NCI-H510A (cell line): ENCODE measurements at regions not wholly inside any gene's neighbourhood (a gene's known extent, or its start where the extent isn't known, plus 50 kb on each side); places are given as distances from the start of the nearest gene placed in this dataset.

Experiments used
- DNase-seq: peaks from one replicate; lab custom pipeline; 2025; lab: John Stamatoyannopoulos, UW

DNA sequence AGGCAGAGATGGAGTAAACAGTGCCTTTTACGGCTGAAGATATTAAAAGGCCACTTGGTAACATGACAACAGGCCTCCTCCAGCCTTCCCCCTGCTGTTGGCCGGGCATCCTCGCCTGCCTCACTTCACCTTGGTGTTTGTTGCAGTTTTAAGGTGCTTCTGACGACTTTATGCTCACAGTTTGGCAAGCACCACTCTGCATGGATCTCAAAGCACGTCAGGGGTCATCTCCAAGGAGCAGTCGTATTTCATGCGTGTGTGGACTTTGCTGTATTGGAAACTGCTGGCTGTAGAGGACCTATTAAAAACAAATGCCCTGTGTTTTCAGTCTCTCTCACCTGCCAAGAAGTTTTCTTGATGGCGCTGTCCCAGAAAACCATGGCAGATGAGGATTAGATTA lies 483.1 kb downstream of the RPS24 start:
- no peak for DNase-seq

DNA sequence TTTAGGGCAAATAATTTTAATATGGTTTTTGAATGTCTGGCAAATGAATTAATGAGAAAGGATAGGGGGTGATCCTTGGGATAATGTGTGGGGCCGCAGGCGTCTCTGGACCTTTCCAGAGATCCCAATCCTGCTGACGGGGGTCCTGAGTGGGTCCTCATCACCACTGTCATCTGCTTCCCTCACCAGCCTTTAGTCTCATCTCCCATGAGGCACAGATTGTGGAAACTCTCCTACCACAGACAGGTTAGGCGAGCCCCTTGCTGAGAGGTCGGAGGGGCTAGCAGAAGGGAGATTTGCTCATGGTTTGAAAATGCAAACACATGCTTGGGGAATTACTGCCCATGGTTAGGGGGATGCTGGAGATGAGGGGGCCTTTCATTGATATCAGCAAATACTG lies 484.6 kb downstream of the RPS24 start:
- DNase-seq: no peak

DNA sequence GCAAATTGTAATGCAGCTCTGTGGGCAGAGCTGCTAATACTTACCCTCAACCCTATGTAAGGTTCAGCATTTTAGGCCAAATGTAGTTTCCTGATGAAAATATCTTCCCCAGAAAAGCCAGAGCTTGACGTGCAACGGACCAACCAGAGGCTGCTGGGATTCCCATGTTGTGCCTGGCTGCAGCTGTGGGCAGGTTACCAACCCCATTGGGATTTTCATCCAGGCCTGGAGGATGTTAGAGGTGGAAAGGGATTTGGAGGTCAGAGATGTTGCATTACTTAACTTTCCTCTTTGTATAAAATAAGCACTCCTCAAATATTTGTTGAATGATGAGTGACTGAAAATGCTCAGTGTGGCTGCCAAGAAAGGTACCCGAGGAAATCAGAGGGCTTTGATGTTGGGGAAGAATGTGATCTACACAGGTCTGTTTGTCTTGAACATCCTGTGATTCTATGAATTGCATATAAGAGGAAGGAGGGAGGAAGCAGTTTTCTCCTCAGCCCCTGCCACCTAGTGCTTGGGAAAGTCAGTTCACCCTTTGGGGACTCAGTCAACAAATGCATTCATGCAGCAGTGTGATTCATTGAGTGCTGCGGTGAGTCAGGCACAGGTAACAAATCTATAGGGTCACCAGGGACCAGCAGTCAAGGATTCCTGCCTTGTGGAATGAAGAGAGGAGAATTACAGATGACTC lies 487.2 kb downstream of the RPS24 start:
- DNase-seq: no peak

DNA sequence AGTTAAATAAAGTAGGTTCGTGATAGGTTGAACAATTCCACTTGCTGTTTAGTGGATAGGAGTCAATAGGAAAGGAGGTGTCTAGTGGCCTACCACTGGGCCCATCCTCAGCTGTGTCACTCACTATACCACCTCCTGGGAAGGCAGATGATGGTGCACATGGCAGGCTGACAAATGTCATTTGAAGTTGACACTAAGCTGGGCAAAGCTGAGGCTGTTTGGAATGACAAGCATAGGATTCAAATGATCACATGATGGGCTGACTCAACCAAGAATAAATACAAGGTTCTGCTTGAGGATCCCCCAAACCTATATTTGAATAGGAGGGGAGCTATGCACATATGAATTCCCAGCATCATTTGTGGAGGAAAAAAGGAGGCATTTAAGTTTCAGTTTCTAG lies 489.8 kb downstream of the RPS24 start:
- DNase-seq: no peak

DNA sequence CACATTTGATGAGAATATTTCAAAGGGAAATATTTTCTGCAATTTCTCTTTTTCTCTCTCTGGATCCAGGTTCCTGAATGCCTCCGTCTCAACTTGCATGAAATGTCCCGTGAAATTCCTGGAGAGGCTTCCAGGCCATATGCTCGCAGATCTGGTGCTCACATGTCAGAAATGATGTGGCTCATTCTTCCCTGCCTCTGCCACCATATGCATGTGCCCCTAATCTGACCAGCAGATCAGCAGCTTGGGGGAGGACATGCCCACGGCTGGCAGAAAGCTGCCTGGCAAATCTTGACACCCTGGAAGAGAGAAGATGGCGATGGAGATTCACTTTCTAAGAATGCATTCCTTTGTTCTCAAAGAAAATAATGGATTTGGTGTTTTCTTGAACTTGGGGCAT lies 490.7 kb downstream of the RPS24 start:
- no peak for DNase-seq

DNA sequence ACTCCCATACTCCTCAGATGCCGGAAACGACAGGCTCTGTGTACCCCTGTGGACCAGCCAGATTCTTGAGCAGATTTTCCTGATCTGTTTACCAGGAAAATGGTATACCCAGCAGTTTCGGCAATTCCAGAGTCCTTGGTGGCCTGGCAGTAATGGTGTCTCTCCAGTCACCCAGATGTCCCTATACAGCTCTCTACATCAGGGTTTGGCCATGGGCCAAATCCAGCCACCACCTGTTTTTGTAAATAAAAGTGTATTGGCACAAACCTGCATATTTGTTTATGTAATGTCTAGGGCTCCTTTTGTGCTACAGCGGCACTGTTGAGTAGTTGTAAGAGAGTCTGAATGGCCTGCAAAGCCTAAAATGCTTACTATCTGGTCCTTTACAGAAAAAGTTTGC lies 491.3 kb downstream of the RPS24 start:
- peak; percentile 68 for DNase-seq

DNA sequence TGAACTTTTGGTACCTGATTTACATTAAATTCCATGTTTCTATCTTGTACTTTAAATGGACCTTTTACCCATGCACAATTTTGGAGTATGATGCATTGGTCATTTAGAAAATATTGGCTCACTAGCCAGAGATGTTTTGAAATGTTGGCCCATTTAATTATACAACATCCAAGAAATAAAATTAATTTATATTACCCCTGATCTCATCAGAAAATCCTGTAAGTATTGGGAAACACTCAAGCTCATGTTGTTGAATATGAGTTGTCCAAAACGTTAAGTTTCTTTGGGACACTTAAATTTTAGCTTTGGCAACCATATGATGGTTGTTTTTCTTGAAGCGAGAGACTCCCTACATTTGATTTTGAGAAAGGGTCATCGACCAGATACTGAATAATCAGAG lies 492.7 kb downstream of the RPS24 start:
- no peak for DNase-seq

DNA sequence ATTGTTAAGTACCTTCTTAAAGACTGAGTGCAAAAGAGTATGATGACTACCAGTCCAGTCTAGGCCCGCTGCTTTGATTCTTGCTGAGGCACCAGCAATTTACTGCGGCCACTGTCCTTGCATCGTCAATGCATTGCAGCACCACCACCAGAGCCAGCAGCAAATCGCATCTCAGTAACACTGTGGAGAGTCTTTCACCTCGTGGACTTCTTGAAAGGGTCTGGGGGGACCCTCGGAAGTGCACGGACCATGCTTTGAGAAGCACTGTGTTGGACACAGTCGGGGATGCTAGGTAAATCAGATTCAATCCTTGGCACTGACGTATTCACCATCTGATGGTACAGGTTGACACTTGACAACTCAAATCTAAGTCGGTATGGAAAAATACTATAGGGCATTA lies 493.6 kb downstream of the RPS24 start:
- DNase-seq: no peak

DNA sequence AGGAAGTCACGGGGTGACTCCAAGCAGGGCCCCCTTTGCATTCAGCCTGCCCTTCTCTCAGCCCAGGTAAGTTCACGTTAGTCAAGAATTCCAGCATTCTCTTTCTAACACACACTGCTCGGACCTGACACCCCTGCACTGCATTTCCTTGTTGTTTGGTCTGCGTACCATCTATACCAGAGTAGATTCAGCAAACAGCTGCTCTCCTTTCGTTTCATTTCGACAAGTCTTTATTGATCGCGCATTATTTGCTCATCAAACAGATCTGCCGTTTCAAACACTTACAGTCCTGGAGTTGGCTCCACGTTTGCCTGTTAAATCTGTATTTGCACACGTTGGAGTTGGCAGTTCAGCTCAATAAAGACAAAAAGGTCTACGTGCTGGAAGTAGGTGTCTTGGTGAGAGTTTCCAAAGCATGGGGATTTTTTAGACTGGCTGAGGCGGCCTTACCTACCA lies 495.1 kb downstream of the RPS24 start:
- DNase-seq: peak; percentile 89

DNA sequence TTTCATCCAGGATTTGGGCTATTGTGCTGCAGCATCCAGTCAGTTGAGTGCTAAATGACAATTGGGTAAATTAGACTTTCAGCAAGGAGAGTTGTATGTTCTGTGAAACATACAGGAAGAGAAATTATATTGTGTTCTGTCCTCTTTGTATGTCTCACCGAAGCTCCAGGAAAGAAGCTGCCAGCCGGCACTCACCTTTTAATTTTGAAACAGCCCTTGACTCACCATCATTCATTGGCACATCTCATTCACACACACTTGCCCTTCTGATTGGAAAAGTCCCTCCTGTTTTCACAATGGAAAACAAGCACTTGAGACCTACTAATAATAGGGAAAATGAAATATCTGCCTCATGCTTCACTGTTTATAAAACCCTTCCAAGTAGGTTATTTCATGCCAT lies 495.6 kb downstream of the RPS24 start:
- DNase-seq: peak; percentile 90

DNA sequence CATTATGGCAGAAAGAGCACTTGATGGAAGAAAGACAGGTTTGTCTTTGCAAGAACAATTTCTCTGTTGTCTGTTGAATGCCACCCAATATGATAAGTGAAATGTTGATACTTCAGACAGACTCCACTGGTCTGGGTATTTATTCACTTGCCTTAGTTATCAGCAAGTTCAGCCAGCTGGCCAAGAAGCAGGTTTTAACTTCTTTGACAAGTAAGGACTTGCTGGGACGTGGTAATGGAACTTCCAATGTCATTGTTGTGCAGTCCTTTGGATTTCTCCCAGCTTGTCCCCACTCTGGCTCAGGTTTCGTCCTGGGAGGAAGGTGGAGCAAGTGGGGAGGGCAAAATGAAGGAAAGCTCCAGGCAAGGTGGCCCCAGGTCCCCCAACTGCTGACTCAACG lies 497.4 kb downstream of the RPS24 start:
- no peak for DNase-seq

DNA sequence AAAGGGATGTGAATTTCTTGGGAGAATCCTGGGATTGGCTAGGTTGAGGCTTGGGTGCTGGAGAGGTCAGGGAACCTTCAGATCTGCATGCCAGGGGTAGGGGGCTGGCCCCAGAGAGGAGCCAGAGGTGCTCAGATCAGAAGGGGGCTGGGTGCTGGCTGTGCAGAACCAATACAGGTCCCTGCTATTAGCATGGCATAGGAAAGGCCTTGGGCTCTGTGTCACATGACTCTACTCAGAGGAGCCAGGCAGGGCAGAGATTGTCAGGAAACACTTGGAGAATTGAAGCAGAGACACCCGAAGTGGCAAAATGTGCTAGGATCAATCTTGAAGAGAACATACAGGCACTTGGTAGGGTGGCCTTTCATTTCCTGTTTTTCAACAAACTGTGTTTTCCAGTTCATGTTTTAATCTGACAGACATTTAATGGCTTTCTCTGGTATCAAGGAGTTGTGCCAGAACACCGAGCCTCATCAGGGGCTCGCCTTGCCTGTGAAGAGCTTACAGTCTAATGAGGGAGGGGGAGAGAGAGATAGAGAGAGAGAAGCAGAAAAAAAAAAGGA lies 498.9 kb downstream of the RPS24 start:
- DNase-seq: no peak

DNA sequence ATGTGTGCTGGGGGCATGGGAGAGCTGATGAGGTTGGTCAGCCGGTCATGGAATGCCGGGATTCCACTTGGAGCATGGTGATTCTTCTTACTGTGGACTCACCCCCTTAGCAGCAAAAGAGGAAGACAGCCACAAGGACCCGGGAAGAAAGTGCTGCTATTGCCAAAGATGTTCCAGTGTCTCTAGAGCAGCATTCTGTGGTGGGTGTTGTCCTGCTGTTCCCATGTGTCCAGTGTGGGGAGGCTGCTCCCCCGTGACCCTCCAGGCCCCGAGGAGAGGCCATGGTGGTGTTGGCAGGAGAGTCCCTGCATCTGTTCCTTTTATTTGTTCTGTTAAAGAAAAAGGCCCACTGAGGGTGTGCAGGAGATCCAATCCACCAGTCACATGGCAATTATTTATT lies 499.4 kb downstream of the RPS24 start:
- no peak for DNase-seq

DNA sequence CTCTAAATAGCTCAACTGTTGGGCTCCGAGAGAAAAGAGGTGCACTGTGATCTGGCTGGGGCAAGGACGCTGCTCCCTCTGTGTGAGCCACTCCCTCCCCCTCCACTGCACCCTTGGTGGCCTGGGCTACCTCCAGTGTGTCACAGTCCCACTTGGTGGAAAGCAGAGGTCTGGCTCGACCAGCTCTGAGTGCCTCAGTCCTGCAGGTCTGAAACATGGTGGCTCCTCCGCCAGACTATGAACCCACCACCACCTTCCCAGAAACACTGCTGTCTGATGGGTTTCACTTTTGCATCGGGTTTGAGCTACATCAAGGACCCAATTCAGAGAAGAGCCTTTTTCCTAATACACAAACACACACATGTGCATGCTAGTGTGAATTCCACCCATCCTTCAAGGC lies 500.1 kb downstream of the RPS24 start:
- DNase-seq: no peak

DNA sequence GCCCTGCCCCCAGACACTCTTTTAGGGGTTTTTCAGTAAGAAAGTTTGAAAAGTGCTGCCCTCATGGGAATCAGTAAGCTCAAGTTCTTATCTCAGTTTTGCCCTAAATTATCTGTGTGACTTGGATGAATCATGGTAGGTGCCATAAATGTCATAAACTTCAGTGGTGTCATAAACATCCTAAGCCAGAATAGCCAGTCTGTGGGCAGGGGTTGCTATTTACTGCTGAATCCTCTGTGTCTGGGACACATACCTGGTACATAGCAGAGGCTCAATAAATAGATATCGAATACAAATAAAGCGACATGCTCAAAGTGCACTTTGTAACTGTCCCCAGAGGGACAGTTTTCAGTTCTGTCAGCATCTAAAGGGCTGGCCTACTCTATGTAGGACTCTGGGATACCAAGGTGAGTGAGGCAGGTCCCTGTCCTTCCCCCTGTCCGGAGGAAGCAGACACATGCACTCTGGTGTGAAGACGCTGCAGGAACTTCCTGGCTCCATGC lies 502.1 kb downstream of the RPS24 start:
- DNase-seq: no peak

DNA sequence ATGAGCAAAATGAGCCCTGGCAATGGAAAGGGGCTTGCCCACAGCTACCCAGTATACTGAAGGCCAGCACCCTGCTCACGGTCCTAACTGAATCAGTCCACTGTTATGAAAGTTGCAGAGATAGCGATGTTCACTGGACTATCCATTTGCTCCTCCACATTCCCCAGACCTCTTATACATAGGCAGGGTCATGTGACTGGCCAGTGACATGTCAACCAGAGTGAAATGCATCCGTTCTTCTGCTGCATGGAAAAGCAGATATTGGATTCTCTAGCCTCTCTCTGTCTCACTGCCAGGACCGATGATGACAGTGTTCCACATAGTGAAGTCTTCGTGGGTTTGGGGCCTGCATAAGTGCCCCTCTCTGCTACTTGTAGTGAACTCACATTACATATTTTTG lies 503.4 kb downstream of the RPS24 start:
- no peak for DNase-seq

DNA sequence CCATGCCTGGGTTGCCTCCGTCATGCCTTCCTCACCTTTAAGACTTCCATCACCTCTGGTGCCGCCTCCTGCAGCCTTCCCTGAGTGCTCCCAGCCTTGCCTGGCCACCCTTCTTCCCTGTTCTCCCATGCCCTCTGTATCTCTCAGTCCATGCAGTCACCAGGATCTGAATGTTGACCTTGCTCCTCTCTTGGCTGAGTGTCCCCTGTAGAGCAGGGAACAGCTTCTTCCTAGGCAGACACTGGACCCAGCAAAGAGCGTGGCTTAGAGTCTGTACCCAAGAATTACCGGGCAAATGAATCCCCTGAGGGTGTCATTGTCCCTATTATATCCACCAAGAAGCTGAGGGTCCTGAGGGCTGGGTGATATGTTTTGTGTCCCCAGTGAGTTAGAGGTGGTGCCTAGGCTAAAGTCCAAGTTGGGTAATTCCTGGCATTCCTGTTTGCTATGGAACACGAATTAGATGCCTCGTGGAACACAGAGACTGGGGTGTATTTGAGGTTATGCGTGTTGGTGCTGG lies 505.6 kb downstream of the RPS24 start:
- DNase-seq: no peak

DNA sequence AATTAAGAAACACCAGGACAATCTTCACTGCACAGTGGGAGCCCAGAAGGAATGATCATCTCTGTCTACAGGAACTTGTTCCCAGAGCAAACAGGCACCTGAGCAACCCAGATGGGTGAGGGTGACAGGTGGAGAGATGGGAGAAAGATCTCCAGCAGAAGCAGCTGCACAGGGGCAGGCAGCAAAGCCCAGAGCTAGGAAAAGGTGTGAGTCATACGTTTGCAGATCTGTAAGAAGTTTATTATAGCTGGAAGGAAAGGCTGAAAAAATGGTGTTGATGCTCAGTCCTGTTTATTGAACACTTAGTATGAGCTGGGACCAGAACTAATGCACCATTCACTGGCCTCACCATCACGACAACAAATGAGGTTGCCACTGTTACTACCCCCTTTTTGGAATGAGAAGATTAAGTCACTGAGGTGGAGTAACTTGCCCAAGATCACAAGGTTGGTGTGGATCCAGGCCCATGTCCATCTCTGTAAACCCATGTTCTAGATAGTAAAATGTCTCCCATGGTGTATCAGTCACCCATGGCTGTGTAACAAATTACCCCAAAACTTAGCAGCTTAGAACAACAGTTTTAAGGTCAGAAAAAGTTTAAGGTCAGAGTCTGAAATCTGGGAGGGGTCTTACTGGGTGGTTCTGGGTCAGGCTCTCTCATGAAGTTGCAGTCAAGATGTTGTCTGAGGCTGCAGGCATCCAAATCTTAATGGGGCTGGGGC lies 506.9 kb downstream of the RPS24 start:
- DNase-seq: no peak

DNA sequence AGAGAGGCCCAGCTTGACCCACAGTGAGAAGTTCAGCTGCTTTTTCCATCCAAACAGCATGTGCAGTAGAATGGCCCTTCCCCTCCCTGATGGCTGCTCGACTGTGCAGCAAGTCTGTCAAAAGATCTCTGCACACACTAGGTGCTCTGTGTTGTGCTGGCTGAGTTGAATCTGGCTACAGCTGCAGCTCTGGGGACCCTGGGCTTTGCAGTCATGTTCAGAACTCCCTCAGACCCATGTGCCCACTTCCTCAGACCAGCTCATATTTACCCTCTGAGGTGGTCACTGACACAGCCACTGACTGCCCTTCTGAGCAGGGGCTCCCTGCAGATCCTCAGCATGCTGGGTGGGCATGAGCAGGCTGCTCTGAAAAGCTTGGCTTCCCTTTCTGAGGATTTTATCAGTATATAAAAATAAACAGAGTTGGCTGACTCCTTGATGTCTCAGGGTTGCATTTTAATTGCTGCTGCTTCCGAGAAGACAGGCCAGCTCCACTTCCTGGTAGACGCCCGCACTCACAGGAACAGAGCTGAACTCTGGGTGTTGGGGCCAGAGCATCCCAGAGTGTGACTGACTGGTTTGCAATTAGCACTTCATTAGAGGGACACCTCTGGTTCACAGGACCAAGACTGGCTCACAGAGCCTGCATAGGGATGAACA lies 507.9 kb downstream of the RPS24 start:
- no peak for DNase-seq

DNA sequence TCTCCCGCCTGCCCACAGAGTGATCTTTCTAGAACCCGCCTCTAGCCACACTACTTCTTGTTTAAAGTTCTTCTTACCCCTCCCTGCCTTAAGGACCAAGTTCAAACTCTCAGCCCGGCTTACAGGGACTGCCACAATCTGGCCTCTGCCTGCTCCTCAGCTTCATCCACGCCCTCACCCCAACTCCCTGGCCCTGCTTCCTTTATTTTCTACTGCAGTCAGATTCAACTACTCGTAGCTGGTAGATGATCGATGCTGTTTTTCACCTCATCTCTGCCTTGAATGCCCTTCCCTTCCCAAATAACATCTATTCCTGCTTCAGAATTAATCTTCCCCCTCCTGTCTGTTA lies 508.5 kb downstream of the RPS24 start:
- DNase-seq: no peak

DNA sequence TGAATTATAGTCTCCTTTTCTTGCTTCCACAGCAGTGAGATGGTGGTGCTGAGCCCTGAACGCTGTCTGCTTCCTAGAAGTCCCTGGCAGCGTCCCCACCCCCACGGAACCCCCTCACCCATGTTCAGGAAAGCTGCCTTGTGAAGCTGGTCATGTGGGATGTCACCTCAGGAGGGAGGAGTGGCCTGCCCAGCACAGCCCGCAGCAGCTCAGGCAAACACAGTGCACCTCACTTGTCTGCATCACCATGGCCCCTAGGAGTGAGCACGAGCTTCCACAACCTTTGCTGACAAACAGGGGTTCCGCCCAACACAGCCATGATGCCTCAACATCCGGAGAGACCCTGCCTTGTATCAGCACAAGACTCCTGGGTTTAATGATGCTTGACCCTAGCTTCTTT lies 508.9 kb downstream of the RPS24 start:
- DNase-seq: no peak

DNA sequence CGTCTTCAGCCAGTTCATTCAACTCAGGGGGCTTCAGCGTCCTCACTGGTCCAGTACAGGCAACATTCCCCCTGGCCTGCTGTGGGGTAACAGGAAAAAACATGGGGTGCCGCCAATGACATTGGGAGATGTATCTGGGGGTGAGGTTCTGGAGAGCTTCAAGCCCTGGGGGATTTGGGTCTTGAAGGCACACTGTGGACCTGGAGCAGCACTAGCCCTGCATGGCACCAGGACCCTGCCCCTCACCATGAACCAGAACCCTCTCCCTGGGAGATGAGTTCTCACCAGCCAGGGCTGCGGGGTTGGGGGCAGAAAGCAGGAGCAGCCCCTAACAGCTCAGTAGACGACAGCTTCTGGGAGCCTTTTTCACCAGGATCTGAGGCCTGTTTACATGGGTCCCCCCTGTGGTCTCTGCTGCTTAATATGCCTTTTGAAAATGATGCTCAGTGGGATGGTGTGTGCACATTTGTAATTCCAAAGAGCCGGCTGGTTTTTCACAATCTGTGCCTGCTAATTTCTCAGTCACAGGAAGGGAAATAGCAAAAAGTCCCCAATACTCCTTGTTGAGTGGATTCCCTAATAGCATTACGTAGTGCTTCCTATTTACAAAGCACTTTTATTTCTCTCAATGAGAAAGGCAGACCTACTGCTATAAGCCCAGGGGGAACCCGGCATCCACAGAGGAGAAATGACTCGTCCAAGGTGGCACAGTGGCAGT lies 509.5 kb downstream of the RPS24 start:
- DNase-seq: no peak
